ENCODE measurements at regions not wholly inside any gene's neighbourhood (a gene's known extent, or its start where the extent isn't known, plus 50 kb on each side); places are given as distances from the start of the nearest gene placed in this dataset.
A peak's percentile ranks its signal among the peaks of the same experiment; 100 is the strongest.

GRCh38 chr4:179130122-179130714, 1688.0 kb upstream of the AGA start (continued):
- no peak for TF ChIP-seq E2F8 (IDR thresholded peaks at IDR 0.05; ENCODE audit: low read depth, partially characterized antibody)
- TF ChIP-seq MTA2 (IDR thresholded peaks at IDR 0.05; ENCODE audit: low read depth): peak; percentile 96
- peak; percentile 77 for TF ChIP-seq IKZF1 (conservative IDR thresholded peaks at IDR 0.05)
- TF ChIP-seq ZNF622 (IDR thresholded peaks at IDR 0.05): no peak
- TF ChIP-seq CHD2 (IDR thresholded peaks at IDR 0.05; ENCODE audit: borderline replicate concordance, low read depth, low read length): no peak; the same call in 1 of the 2 replicates
- peak; percentile 75 for TF ChIP-seq GATAD2B (conservative IDR thresholded peaks at IDR 0.05; ENCODE audit: low read depth)
- TF ChIP-seq HDAC6 (IDR thresholded peaks at IDR 0.05; ENCODE audit: unreplicated experiment): no peak
- TF ChIP-seq FOXK2 (IDR thresholded peaks at IDR 0.05): no peak
- peak; percentile 73 for TF ChIP-seq DPF2 (IDR thresholded peaks at IDR 0.05)
- TF ChIP-seq EED (IDR thresholded peaks at IDR 0.05; ENCODE audit: low read depth): no peak
- peak; percentile 86; the same call in 1 of the 2 replicates for TF ChIP-seq MEF2A (IDR thresholded peaks at IDR 0.05; ENCODE audit: insufficient read depth, low read depth, low read length)
- TF ChIP-seq RAD21 (IDR thresholded peaks at IDR 0.05; ENCODE audit: insufficient read depth, low read depth, low read length): no peak
- peak; percentile 89 to 90 for TF ChIP-seq EP300 (IDR thresholded peaks at IDR 0.05; ENCODE audit: borderline replicate concordance in 1 of 2, control insufficient read depth in 1 of 2, low read depth in 2 of 2, low read length in 2 of 2)
- peak; percentile 91 for TF ChIP-seq ZNF217 (IDR thresholded peaks at IDR 0.05)
- no peak for TF ChIP-seq POU2F2 (IDR thresholded peaks at IDR 0.05; ENCODE audit: borderline replicate concordance, low read depth, low read length)
- no peak for TF ChIP-seq TCF12 (IDR thresholded peaks at IDR 0.05; ENCODE audit: low read depth, low read length)
- TF ChIP-seq RUNX3 (IDR thresholded peaks at IDR 0.05; ENCODE audit: low read length): no peak; the same call in 1 of the 2 replicates
- TF ChIP-seq CBFB (IDR thresholded peaks at IDR 0.05; ENCODE audit: low read depth): no peak
- no peak for TF ChIP-seq MYC (IDR thresholded peaks at IDR 0.05; ENCODE audit: insufficient read depth, insufficient read length, insufficient replicate concordance, low read length, severe bottlenecking)
- TF ChIP-seq STAT3 (IDR thresholded peaks at IDR 0.05; ENCODE audit: low read depth, low read length): 0 out of 2 replicates have a peak, but pooled peaks have one; percentile 36
- peak; percentile 97 for TF ChIP-seq MEF2B (IDR thresholded peaks at IDR 0.05; ENCODE audit: partially characterized antibody, poor library complexity, severe bottlenecking)
- TF ChIP-seq CUX1 (IDR thresholded peaks at IDR 0.05; ENCODE audit: insufficient replicate concordance, low read depth, low read length): peak; percentile 86
- TF ChIP-seq BCL11A (IDR thresholded peaks at IDR 0.05; ENCODE audit: low read depth, low read length): peak; percentile 52
- TF ChIP-seq JUNB (IDR thresholded peaks at IDR 0.05): peak; percentile 46; the same call in 1 of the 2 replicates

Measured in GM12878 (cell line).